Glutamatergic neuron (in vitro differentiated cells): ENCODE measurements at regions not wholly inside any gene's neighbourhood (a gene's known extent, or its start where the extent isn't known, plus 50 kb on each side); places are given as distances from the start of the nearest gene placed in this dataset.

Experiments used
- DNase-seq: peaks from one replicate; pipeline ENCODE4 v3.0.0; 2022
- H3K27ac Mint-ChIP-seq: one replicate; pipeline ENCODE4 v1.8.0; 2020; ENCODE audit warnings: mild to moderate bottlenecking, mixed read lengths, inconsistent platforms; ENCODE audit not compliant: unreplicated experiment
- H3K27me3 Mint-ChIP-seq: one replicate; pipeline ENCODE4 v1.8.0; 2020; ENCODE audit warnings: mild to moderate bottlenecking, moderate library complexity, mixed read lengths, inconsistent platforms; ENCODE audit not compliant: unreplicated experiment
- H3K36me3 Mint-ChIP-seq: one replicate; pipeline ENCODE4 v1.8.0; 2020; ENCODE audit warnings: mild to moderate bottlenecking, mixed read lengths, inconsistent platforms; ENCODE audit not compliant: unreplicated experiment
- H3K4me1 Mint-ChIP-seq: one replicate; pipeline ENCODE4 v1.8.0; 2020; ENCODE audit warnings: mild to moderate bottlenecking, low read depth, mixed read lengths, inconsistent platforms; ENCODE audit not compliant: unreplicated experiment
- H3K4me3 Mint-ChIP-seq: one replicate; pipeline ENCODE4 v1.8.0; 2020; ENCODE audit warnings: mild to moderate bottlenecking, mixed read lengths, inconsistent platforms; ENCODE audit not compliant: unreplicated experiment
- H3K9me3 Mint-ChIP-seq: one replicate; pipeline ENCODE4 v1.8.0; 2020; ENCODE audit warnings: mild to moderate bottlenecking, moderate library complexity, mixed read lengths, inconsistent platforms; ENCODE audit not compliant: unreplicated experiment
- TF ChIP-seq, protein P1 (sequence below): fragments of 200-600 bp; sonication (generic); IDR thresholded peaks from one replicate; pipeline ENCODE4 v1.5.0; 2021; ENCODE audit not compliant: partially characterized antibody, unreplicated experiment

GRCh38 chr2:236632295-236633218 lies 62.9 kb downstream of the ACKR3 start:
- H3K4me1 Mint-ChIP-seq, result no peaks in the 10 kb centered on the region
- H3K36me3 Mint-ChIP-seq, result peaks cover 13% of the 10 kb centered on the region
- H3K4me3 Mint-ChIP-seq, result no peak overlapping the region
- DNase-seq, result no peak
- H3K27ac Mint-ChIP-seq, result peak overlapping the region; percentile 20
- peaks cover 2% of the 10 kb centered on the region for H3K9me3 Mint-ChIP-seq
- peaks cover 13% of the 10 kb centered on the region for H3K27me3 Mint-ChIP-seq
- TF ChIP-seq, protein P1, sequence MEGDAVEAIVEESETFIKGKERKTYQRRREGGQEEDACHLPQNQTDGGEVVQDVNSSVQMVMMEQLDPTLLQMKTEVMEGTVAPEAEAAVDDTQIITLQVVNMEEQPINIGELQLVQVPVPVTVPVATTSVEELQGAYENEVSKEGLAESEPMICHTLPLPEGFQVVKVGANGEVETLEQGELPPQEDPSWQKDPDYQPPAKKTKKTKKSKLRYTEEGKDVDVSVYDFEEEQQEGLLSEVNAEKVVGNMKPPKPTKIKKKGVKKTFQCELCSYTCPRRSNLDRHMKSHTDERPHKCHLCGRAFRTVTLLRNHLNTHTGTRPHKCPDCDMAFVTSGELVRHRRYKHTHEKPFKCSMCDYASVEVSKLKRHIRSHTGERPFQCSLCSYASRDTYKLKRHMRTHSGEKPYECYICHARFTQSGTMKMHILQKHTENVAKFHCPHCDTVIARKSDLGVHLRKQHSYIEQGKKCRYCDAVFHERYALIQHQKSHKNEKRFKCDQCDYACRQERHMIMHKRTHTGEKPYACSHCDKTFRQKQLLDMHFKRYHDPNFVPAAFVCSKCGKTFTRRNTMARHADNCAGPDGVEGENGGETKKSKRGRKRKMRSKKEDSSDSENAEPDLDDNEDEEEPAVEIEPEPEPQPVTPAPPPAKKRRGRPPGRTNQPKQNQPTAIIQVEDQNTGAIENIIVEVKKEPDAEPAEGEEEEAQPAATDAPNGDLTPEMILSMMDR, result no peak

- TF ChIP-seq, protein P1, result no peak
- Mint-ChIP-seq H3K4me3 (no peak overlapping the region), H3K36me3 (peaks cover 13% of the 10 kb centered on the region), H3K27ac (no peak overlapping the region), H3K4me1 (no peaks in the 10 kb centered on the region), H3K9me3 (peaks cover 2% of the 10 kb centered on the region), H3K27me3 (peaks cover 13% of the 10 kb centered on the region)
- DNase-seq, result no peak
Measured at GRCh38 chr2:236633219-236633570, 63.6 kb downstream of the ACKR3 start.

GRCh38 chr2:236633775-236634560 lies 64.3 kb downstream of the ACKR3 start:
- TF ChIP-seq, protein P1, result no peak
- H3K27me3 Mint-ChIP-seq, result peaks cover 15% of the 10 kb centered on the region
- no peak overlapping the region for H3K27ac Mint-ChIP-seq
- H3K9me3 Mint-ChIP-seq, result peaks cover 2% of the 10 kb centered on the region
- H3K4me1 Mint-ChIP-seq, result no peaks in the 10 kb centered on the region
- DNase-seq, result no peak
- H3K4me3 Mint-ChIP-seq, result no peak overlapping the region
- peaks cover 14% of the 10 kb centered on the region for H3K36me3 Mint-ChIP-seq

GRCh38 chr2:236636261-236636660 lies 66.6 kb downstream of the ACKR3 start:
- Mint-ChIP-seq H3K4me3 (no peak overlapping the region), H3K36me3 (peaks cover 20% of the 10 kb centered on the region), H3K4me1 (no peaks in the 10 kb centered on the region), H3K27ac (no peak overlapping the region), H3K27me3 (peaks cover 13% of the 10 kb centered on the region), H3K9me3 (peaks cover 6% of the 10 kb centered on the region)
- no peak for DNase-seq
- TF ChIP-seq, protein P1, result no peak
